ENCODE measurements at regions not wholly inside any gene's neighbourhood (a gene's known extent, or its start where the extent isn't known, plus 50 kb on each side); places are given as distances from the start of the nearest gene placed in this dataset.
"Not testable (repeated sequence)": the region's sequence is repeated elsewhere in the genome, so short reads cannot be mapped to it uniquely, and the experiment has no call there.

GRCh38 chr20:25863536-25864325 lies 167.1 kb upstream of the ZNF337 start:
- no peak for DNase-seq
- Mint-ChIP-seq H3K4me3 (peak overlapping the region; percentile 82), H3K27ac (no peak overlapping the region), H3K4me1 (peaks cover 54% of the 10 kb centered on the region), H3K27me3 (ENCODE audit: low read depth, poor library complexity) (peaks cover 85% of the 10 kb centered on the region), H3K36me3 (ENCODE audit: low read depth) (no peaks in the 10 kb centered on the region), H3K9me3 (peaks cover 20% of the 10 kb centered on the region)
- TF ChIP-seq CTCF (IDR thresholded peaks at IDR 0.05) = no peak

GRCh38 chr20:25862967-25863530 lies 166.4 kb upstream of the ZNF337 start:
- Mint-ChIP-seq H3K4me1 (peaks cover 54% of the 10 kb centered on the region), H3K9me3 (peaks cover 22% of the 10 kb centered on the region), H3K27me3 (ENCODE audit: low read depth, poor library complexity) (peaks cover 89% of the 10 kb centered on the region), H3K4me3 (peak overlapping the region; percentile 82)
- not testable (repeated sequence) for H3K36me3 Mint-ChIP-seq (ENCODE audit: low read depth); H3K27ac Mint-ChIP-seq
- DNase-seq = peak; percentile 97

GRCh38 chr20:25860531-25861150 lies 164.0 kb upstream of the ZNF337 start:
- no peak for TF ChIP-seq CTCF (IDR thresholded peaks at IDR 0.05)
- H3K9me3 Mint-ChIP-seq = peaks cover 23% of the 10 kb centered on the region
- peak overlapping the region; percentile 82 for H3K4me3 Mint-ChIP-seq
- no peaks in the 10 kb centered on the region for H3K36me3 Mint-ChIP-seq (ENCODE audit: low read depth)
- peaks cover 82% of the 10 kb centered on the region for H3K27me3 Mint-ChIP-seq (ENCODE audit: low read depth, poor library complexity)
- peaks cover 57% of the 10 kb centered on the region for H3K4me1 Mint-ChIP-seq
- no peak overlapping the region for H3K27ac Mint-ChIP-seq
- DNase-seq = no peak

GRCh38 chr20:25859649-25860530 lies 163.2 kb upstream of the ZNF337 start:
- peaks cover 26% of the 10 kb centered on the region for H3K9me3 Mint-ChIP-seq
- H3K4me3 Mint-ChIP-seq = peak overlapping the region; percentile 82
- peaks cover 74% of the 10 kb centered on the region for H3K27me3 Mint-ChIP-seq (ENCODE audit: low read depth, poor library complexity)
- TF ChIP-seq CTCF (IDR thresholded peaks at IDR 0.05) = no peak
- H3K27ac Mint-ChIP-seq = no peak overlapping the region
- peaks cover 49% of the 10 kb centered on the region for H3K4me1 Mint-ChIP-seq
- peak; percentile 69 for DNase-seq
- no peaks in the 10 kb centered on the region for H3K36me3 Mint-ChIP-seq (ENCODE audit: low read depth)

- DNase-seq = no peak
- TF ChIP-seq CTCF (IDR thresholded peaks at IDR 0.05) = no peak
- H3K27me3 Mint-ChIP-seq (ENCODE audit: low read depth, poor library complexity) = peaks cover 63% of the 10 kb centered on the region
- peak overlapping the region; percentile 18 for H3K4me3 Mint-ChIP-seq
- peak overlapping the region; percentile 36 for H3K27ac Mint-ChIP-seq
- H3K9me3 Mint-ChIP-seq = peaks cover 34% of the 10 kb centered on the region
- H3K36me3 Mint-ChIP-seq (ENCODE audit: low read depth) = no peaks in the 10 kb centered on the region
- peaks cover 39% of the 10 kb centered on the region for H3K4me1 Mint-ChIP-seq
These were observed 162.1 kb upstream of the ZNF337 start for GRCh38 chr20:25858495-25859425.

GRCh38 chr20:25857091-25857788 lies 160.6 kb upstream of the ZNF337 start:
- not testable (repeated sequence) for H3K36me3 Mint-ChIP-seq (ENCODE audit: low read depth); H3K27ac Mint-ChIP-seq; DNase-seq; H3K4me3 Mint-ChIP-seq
- Mint-ChIP-seq H3K9me3 (peaks cover 38% of the 10 kb centered on the region), H3K27me3 (ENCODE audit: low read depth, poor library complexity) (peaks cover 51% of the 10 kb centered on the region), H3K4me1 (peaks cover 27% of the 10 kb centered on the region)

Measured in nephron progenitor cell (in vitro differentiated cells).